IMR-90 (cell line): ENCODE measurements at regions not wholly inside any gene's neighbourhood (a gene's known extent, or its start where the extent isn't known, plus 50 kb on each side); places are given as distances from the start of the nearest gene placed in this dataset.

Source experiments
- CEBPB ChIP-seq: IDR thresholded peaks from 2 replicates; pipeline ENCODE4 v1.6.1; 2012; ENCODE audit warnings: low read depth, low read length, improper control_type of control experiment
- CHD1 ChIP-seq: IDR thresholded peaks from 2 replicates; pipeline ENCODE4 v1.6.1; 2012; ENCODE audit warnings: low read depth, low read length, improper control_type of control experiment
- CTCF ChIP-seq: conservative IDR thresholded peaks from 2 replicates; pipeline ENCODE4 v1.5.1; 2012; ENCODE audit warnings: mild to moderate bottlenecking, low read depth, low read length, improper control_type of control experiment
- FOS ChIP-seq: fragments of 150-350 bp; IDR thresholded peaks from 2 replicates; pipeline ENCODE4 v1.6.1; 2016; ENCODE audit warnings: low read depth, low read length
- MAZ ChIP-seq: IDR thresholded peaks from 2 replicates; pipeline ENCODE4 v1.6.1; 2012; ENCODE audit warnings: low read depth, mild to moderate bottlenecking, low read length, improper control_type of control experiment, moderate library complexity, borderline replicate concordance
- POLR2A ChIP-seq: IDR thresholded peaks from 2 replicates; pipeline ENCODE4 v1.6.1; 2012; ENCODE audit warnings: mild to moderate bottlenecking, low read depth, low read length
- RAD21 ChIP-seq: IDR thresholded peaks from 2 replicates; pipeline ENCODE4 v1.6.1; 2012; ENCODE audit warnings: low read length, improper control_type of control experiment
- RFX5 ChIP-seq: IDR thresholded peaks from 2 replicates; pipeline ENCODE4 v1.8.0; 2012; ENCODE audit warnings: low read depth, mild to moderate bottlenecking, low read length, moderate library complexity
- TF ChIP-seq, protein P1 (sequence below): fragments of 150-350 bp; IDR thresholded peaks from 2 replicates; pipeline ENCODE4 v1.6.1; 2017; ENCODE audit warnings: mild to moderate bottlenecking, antibody characterized with exemption, low read length, low read depth
- TF ChIP-seq, protein P2 (sequence below): fragments of 150-350 bp; IDR thresholded peaks from 2 replicates; pipeline ENCODE4 v1.6.1; 2016; ENCODE audit warnings: low read depth, mild to moderate bottlenecking, low read length, moderate library complexity, borderline replicate concordance

DNA sequence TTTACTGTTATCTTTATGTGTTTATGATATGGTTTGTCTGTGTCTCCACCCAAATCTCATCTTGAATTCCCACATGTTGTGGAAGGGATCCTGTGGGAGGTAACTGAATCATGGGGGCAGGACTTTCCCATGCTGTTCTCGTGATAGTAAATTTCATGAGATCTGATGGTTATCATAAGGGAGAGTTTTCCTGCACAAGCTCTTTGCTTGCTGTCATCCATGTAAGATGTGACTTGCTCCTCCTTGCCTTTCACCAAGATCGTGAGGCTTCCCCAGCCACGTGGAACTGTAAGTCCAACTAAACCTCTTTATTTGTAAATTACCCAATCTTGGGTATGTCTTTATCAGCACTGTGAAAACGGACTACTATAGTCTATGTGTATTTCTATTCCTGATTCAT is 539.0 kb downstream of the ARL4A start:
- no peak for TF ChIP-seq RAD21
- no peak for TF ChIP-seq CTCF
- TF ChIP-seq RFX5: no peak
- no peak for TF ChIP-seq POLR2A
- no peak for TF ChIP-seq MAZ
- no peak for TF ChIP-seq FOS
- TF ChIP-seq, protein P1, sequence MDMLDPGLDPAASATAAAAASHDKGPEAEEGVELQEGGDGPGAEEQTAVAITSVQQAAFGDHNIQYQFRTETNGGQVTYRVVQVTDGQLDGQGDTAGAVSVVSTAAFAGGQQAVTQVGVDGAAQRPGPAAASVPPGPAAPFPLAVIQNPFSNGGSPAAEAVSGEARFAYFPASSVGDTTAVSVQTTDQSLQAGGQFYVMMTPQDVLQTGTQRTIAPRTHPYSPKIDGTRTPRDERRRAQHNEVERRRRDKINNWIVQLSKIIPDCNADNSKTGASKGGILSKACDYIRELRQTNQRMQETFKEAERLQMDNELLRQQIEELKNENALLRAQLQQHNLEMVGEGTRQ: no peak
- TF ChIP-seq, protein P2, sequence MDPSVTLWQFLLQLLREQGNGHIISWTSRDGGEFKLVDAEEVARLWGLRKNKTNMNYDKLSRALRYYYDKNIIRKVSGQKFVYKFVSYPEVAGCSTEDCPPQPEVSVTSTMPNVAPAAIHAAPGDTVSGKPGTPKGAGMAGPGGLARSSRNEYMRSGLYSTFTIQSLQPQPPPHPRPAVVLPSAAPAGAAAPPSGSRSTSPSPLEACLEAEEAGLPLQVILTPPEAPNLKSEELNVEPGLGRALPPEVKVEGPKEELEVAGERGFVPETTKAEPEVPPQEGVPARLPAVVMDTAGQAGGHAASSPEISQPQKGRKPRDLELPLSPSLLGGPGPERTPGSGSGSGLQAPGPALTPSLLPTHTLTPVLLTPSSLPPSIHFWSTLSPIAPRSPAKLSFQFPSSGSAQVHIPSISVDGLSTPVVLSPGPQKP: no peak
- TF ChIP-seq CHD1: no peak
- TF ChIP-seq CEBPB: no peak
